A549 (cell line): ENCODE measurements at regions not wholly inside any gene's neighbourhood (a gene's known extent, or its start where the extent isn't known, plus 50 kb on each side); places are given as distances from the start of the nearest gene placed in this dataset.

Source experiments
- ATAC-seq, 2 experiments: fragments of 200-7000 bp in 1 of 2; fragments of >200 bp in 1 of 2; cut with Nextera tagmentation in 1 of 2; cut with Tn5 transposase in 1 of 2; 3 replicates each; pipeline versions ENCODE4 v1.8.0 to v1.9.1; 2018 to 2020; ENCODE audit warnings: mild to moderate bottlenecking in 1 of 2, moderate library complexity in 1 of 2
- CTCF ChIA-PET: fragments of 300-600 bp; sonication (Branson Sonifier 250); formaldehyde crosslinking; extraction: SDS; loops from one replicate; lab custom pipeline; 2021; ENCODE audit warnings: antibody characterized with exemption, inconsistent platforms; lab: Yijun Ruan, JAX
- POLR2A ChIA-PET: fragments of 350-600 bp; formaldehyde crosslinking; extraction: SDS; loops from one replicate; lab custom pipeline; 2021; ENCODE audit warnings: antibody characterized with exemption, inconsistent platforms; lab: Yijun Ruan, JAX
- DNase-seq, 2 experiments: peaks; one replicate each; pipeline versions ENCODE4 v3.0.0 to v3.0.0-alpha.2; 2011 to 2016; ENCODE audit warnings: low read depth in 1 of 2, low spot score in 1 of 2
- FAIRE-seq: peaks from 2 replicates; lab custom pipeline; 2011; peaks lifted over from hg19 to GRCh38; lab: Jason Lieb, UNC
- H3K27ac ChIP-seq, 2 experiments: fragments of >200 bp; sonication (Bioruptor Twin); formaldehyde crosslinking; 3 replicates each; pipeline ENCODE4 v1.5.1; 2016 to 2017
- H3K4me1 ChIP-seq: fragments of >200 bp; sonication (Bioruptor Twin); formaldehyde crosslinking; 3 replicates; pipeline ENCODE4 v1.6.1; 2016
- H3K4me2 ChIP-seq: fragments of >200 bp; sonication (Bioruptor Twin); formaldehyde crosslinking; 3 replicates; pipeline ENCODE4 v1.6.1; 2016
- H3K4me3 ChIP-seq: fragments of >200 bp; sonication (Bioruptor Twin); formaldehyde crosslinking; 3 replicates; pipeline ENCODE4 v1.5.1; 2016
- H3K9me3 ChIP-seq: fragments of >200 bp; sonication (Bioruptor Twin); formaldehyde crosslinking; 3 replicates; pipeline ENCODE4 v1.6.1; 2016
- BCL3 ChIP-seq: fragments of >200 bp; sonication (Bioruptor Twin); formaldehyde crosslinking; IDR thresholded peaks from 3 replicates; pipeline ENCODE4 v1.6.1; 2016
- BHLHE40 ChIP-seq: IDR thresholded peaks from 2 replicates; pipeline ENCODE4 v1.6.1; 2012; ENCODE audit warnings: low read depth, low read length, inconsistent platforms
- CBX8 ChIP-seq: fragments of 200-600 bp; sonication (generic); IDR thresholded peaks from 2 replicates; pipeline ENCODE4 v1.6.1; 2016
- CEBPB ChIP-seq, 2 experiments: fragments of >200 bp in 1 of 2; sonication (Bioruptor Twin) in 1 of 2; formaldehyde crosslinking in 1 of 2; IDR thresholded peaks; 2 replicates each; pipeline ENCODE4 v1.6.1; 2012 to 2016
- CHD4 ChIP-seq: fragments of 200-600 bp; sonication (generic); IDR thresholded peaks from 2 replicates; pipeline ENCODE4 v1.6.1; 2016; ENCODE audit warnings: antibody characterized with exemption, mild to moderate bottlenecking, borderline replicate concordance
- E2F6 ChIP-seq: IDR thresholded peaks from 2 replicates; pipeline ENCODE4 v1.6.1; 2012; ENCODE audit warnings: low read depth, borderline replicate concordance
- ELK1 ChIP-seq: fragments of 150-350 bp; IDR thresholded peaks from 2 replicates; pipeline ENCODE4 v1.6.1; 2014; ENCODE audit warnings: low read depth, mild to moderate bottlenecking, low read length
- ESRRA ChIP-seq: fragments of 150-350 bp; IDR thresholded peaks from 2 replicates; pipeline ENCODE4 v1.6.1; 2014; ENCODE audit warnings: mild to moderate bottlenecking, low read length, borderline replicate concordance
- FOXS1 ChIP-seq: fragments of 250-450 bp; sonication (Bioruptor Pico); IDR thresholded peaks from 2 replicates; pipeline ENCODE4 v1.5.0; 2020; ENCODE audit warnings: mild to moderate bottlenecking, moderate library complexity
- HMGXB4 ChIP-seq: fragments of 250-450 bp; sonication (Bioruptor Pico); IDR thresholded peaks from 2 replicates; pipeline ENCODE4 v1.5.0; 2021; ENCODE audit warnings: mild to moderate bottlenecking, moderate library complexity, borderline replicate concordance
- HOXB13 ChIP-seq: fragments of 250-450 bp; sonication (Bioruptor Pico); IDR thresholded peaks from 2 replicates; pipeline ENCODE4 v1.5.0; 2020; ENCODE audit warnings: low read depth, mild to moderate bottlenecking, moderate library complexity
- HOXB5 ChIP-seq: fragments of 250-450 bp; sonication (Bioruptor Pico); IDR thresholded peaks from 2 replicates; pipeline ENCODE4 v1.5.0; 2020; ENCODE audit warnings: mild to moderate bottlenecking, moderate library complexity
- JUNB ChIP-seq: fragments of >200 bp; sonication (Bioruptor Twin); formaldehyde crosslinking; IDR thresholded peaks from 2 replicates; pipeline ENCODE4 v1.6.1; 2016
- KDM1A ChIP-seq: fragments of 200-600 bp; sonication (generic); IDR thresholded peaks from 2 replicates; pipeline ENCODE4 v1.6.1; 2016; ENCODE audit warnings: low read depth, mild to moderate bottlenecking
- KDM5A ChIP-seq: fragments of 200-600 bp; sonication (generic); IDR thresholded peaks from 2 replicates; pipeline ENCODE4 v1.6.1; 2016; ENCODE audit warnings: antibody characterized with exemption, mild to moderate bottlenecking
- MAX ChIP-seq: IDR thresholded peaks from 2 replicates; pipeline ENCODE4 v1.6.1; 2012
- MYC ChIP-seq: IDR thresholded peaks from 2 replicates; pipeline ENCODE4 v1.6.1; 2012; ENCODE audit warnings: mild to moderate bottlenecking, inconsistent platforms, low read length, improper control_type of control experiment, borderline replicate concordance
- NFE2L2 ChIP-seq: fragments of 150-350 bp; conservative IDR thresholded peaks from 2 replicates; pipeline ENCODE4 v1.6.1; 2014; ENCODE audit warnings: low read length
- NPAS2 ChIP-seq: fragments of 250-450 bp; sonication (Bioruptor Pico); IDR thresholded peaks from 2 replicates; pipeline ENCODE4 v1.8.0; 2022; ENCODE audit warnings: mild to moderate bottlenecking, moderate library complexity, borderline replicate concordance
- POLR2A ChIP-seq: IDR thresholded peaks from 2 replicates; pipeline ENCODE4 v1.6.1; 2012; ENCODE audit warnings: mild to moderate bottlenecking, low read length
- RCOR1 ChIP-seq: fragments of 150-350 bp; IDR thresholded peaks from 2 replicates; pipeline ENCODE4 v1.6.1; 2014; ENCODE audit warnings: antibody characterized with exemption, low read length, low read depth
- RFX5 ChIP-seq: fragments of 450-650 bp; IDR thresholded peaks from 2 replicates; pipeline ENCODE4 v1.7.1; 2014; ENCODE audit warnings: antibody characterized with exemption, mild to moderate bottlenecking, moderate library complexity
- RNF2 ChIP-seq: fragments of 200-600 bp; sonication (generic); IDR thresholded peaks from 2 replicates; pipeline ENCODE4 v1.6.1; 2016; ENCODE audit warnings: low read depth, mild to moderate bottlenecking, antibody characterized with exemption, moderate library complexity, borderline replicate concordance
- TP53 ChIP-seq: fragments of 250-450 bp; sonication (Bioruptor Pico); IDR thresholded peaks from 2 replicates; pipeline ENCODE4 v1.5.0; 2021; ENCODE audit warnings: mild to moderate bottlenecking, moderate library complexity
- WGBS: methylation state at CpG from one replicate; pipeline ENCODE4 v1.1.6; 2017; ENCODE audit errors: missing lambda C conversion rate; 5-methylcytosine and 5-hydroxymethylcytosine counted together

GRCh38 chr11:112663947-112664634 lies 297.1 kb upstream of the NCAM1 start:
- no peak for FAIRE-seq
- Histone ChIP-seq H3K9me3 (no peaks in the 10 kb centered on the region), H3K4me2 (no peak overlapping the region), H3K4me1 (no peaks in the 10 kb centered on the region), H3K27ac (no peak overlapping the region), H3K4me3 (no peak overlapping the region)
- 0% methylated on average over 4 of the region's 4 CpGs for WGBS
- TF ChIP-seq MAX (no peak), FOXS1 (CRISPR knock-in tag) (no peak), RCOR1 (no peak), HMGXB4 (CRISPR knock-in tag) (no peak), MYC (no peak), HOXB5 (CRISPR knock-in tag) (no peak), RNF2 (no peak), ESRRA (no peak), POLR2A (no peak), ELK1 (no peak)
- ChIA-PET POLR2A (no interaction called here), CTCF (no interaction called here)
- ATAC-seq, result no peak
- DNase-seq, result no peak

- Histone ChIP-seq H3K4me1 (no peaks in the 10 kb centered on the region), H3K4me2 (no peak overlapping the region), H3K4me3 (no peak overlapping the region), H3K27ac (no peak overlapping the region), H3K9me3 (no peaks in the 10 kb centered on the region)
- FAIRE-seq (no peak), ATAC-seq (no peak), DNase-seq (no peak)
- 6% methylated on average over 2 of the region's 2 CpGs for WGBS
- TF ChIP-seq HOXB13 (CRISPR knock-in tag) (no peak), RFX5 (no peak), POLR2A (no peak), CEBPB (IDR thresholded peaks at IDR 0.05) (no peak), CHD4 (no peak), CBX8 (no peak), FOXS1 (CRISPR knock-in tag) (no peak), RCOR1 (no peak), ESRRA (no peak), KDM5A (no peak), TP53 (CRISPR knock-in tag) (no peak), HOXB5 (CRISPR knock-in tag) (no peak), BCL3 (no peak), E2F6 (no peak), KDM1A (no peak), BHLHE40 (no peak), JUNB (no peak), NPAS2 (CRISPR knock-in tag) (no peak), NFE2L2 (no peak)
- ChIA-PET CTCF (no interaction called here), POLR2A (no interaction called here)
These were observed 295.9 kb upstream of the NCAM1 start for GRCh38 chr11:112665291-112665690.
